ENCODE measurements at regions not wholly inside any gene's neighbourhood (a gene's known extent, or its start where the extent isn't known, plus 50 kb on each side); places are given as distances from the start of the nearest gene placed in this dataset.
"Not testable (repeated sequence)": the region's sequence is repeated elsewhere in the genome, so short reads cannot be mapped to it uniquely, and the experiment has no call there.

DNA sequence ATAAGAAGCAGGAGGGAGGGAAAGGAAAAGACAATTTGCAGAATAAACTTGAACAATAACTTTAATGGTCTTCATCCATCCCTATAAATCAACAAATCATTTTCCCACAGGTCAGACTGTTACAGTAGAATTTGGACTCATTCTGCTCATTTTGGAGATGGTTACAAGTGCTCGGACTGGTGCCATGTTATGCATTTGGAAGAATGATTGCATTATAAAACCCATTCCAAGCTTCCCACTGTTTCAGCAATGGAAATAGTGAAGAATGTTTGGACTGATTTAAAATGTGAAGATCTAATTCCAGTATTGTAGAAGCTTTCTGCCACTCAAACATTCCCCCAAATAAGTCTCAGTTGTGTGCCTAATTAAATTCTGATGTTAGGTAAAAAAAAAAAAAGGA is 99.7 kb upstream of the ZEB1 start:
- no peaks in the 10 kb centered on the region for H3K4me1 ChIP-seq (ENCODE audit: control insufficient read depth, insufficient read depth, low read length)
- H3K36me3 ChIP-seq (ENCODE audit: control insufficient read depth, insufficient read depth, low read length): no peaks in the 10 kb centered on the region
- H3K4me3 ChIP-seq (ENCODE audit: low read length): no peak overlapping the region
- H3K27me3 ChIP-seq (ENCODE audit: control insufficient read depth, insufficient read depth, low read length): no peaks in the 10 kb centered on the region
- H3K9ac ChIP-seq (ENCODE audit: low read length): no peak overlapping the region
- no peak overlapping the region for H3K27ac ChIP-seq (ENCODE audit: low read depth, low read length)

DNA sequence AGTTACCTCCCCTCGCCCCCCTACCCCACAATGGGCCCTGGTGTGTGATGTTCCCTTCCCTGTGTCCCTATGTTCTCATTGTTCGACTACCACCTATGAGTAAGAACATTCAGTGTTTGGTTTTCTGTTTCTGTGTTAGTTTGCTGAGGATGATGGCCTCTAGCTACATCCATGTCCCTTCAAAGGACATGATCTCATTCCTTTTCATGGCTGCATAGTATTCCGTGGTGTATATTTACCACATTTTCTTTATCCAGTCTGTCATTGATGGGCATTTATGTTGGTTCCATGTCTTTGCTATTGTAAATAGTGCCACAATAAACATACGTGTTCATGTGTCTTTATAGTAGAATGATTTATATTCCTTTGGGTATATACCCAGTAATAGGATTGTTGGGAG is 90.2 kb upstream of the ZEB1 start:
- H3K36me3 ChIP-seq (ENCODE audit: control insufficient read depth, insufficient read depth, low read length); H3K4me3 ChIP-seq (ENCODE audit: low read length); H3K4me1 ChIP-seq (ENCODE audit: control insufficient read depth, insufficient read depth, low read length); H3K27me3 ChIP-seq (ENCODE audit: control insufficient read depth, insufficient read depth, low read length); H3K9ac ChIP-seq (ENCODE audit: low read length); H3K27ac ChIP-seq (ENCODE audit: low read depth, low read length): not testable (repeated sequence)

DNA sequence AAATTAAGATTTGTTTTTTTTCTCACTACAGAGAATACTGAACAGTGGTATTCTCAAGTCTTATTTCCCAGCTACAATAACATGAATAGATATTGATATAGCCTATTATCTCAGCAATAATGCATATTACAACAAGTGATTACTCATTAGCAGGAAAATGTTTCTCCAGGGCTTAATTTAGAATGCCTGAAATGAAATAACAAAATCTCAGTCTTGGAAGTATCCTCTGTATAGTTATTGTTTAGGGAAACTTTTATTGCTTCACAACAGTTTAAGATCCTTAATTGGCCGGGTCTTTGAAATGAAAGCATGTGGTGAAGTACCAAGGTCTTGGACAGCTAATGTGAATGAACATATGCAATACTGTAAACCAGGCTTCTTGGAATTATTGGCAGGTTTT is 79.1 kb upstream of the ZEB1 start:
- no peaks in the 10 kb centered on the region for H3K36me3 ChIP-seq (ENCODE audit: control insufficient read depth, insufficient read depth, low read length)
- no peak overlapping the region for H3K4me3 ChIP-seq (ENCODE audit: low read length)
- H3K27me3 ChIP-seq (ENCODE audit: control insufficient read depth, insufficient read depth, low read length): no peaks in the 10 kb centered on the region
- H3K4me1 ChIP-seq (ENCODE audit: control insufficient read depth, insufficient read depth, low read length): no peaks in the 10 kb centered on the region
- H3K9ac ChIP-seq (ENCODE audit: low read length): no peak overlapping the region
- H3K27ac ChIP-seq (ENCODE audit: low read depth, low read length): no peak overlapping the region

- no peaks in the 10 kb centered on the region for H3K4me1 ChIP-seq (ENCODE audit: control insufficient read depth, insufficient read depth, low read length)
- H3K27ac ChIP-seq (ENCODE audit: low read depth, low read length): no peak overlapping the region
- no peak overlapping the region for H3K4me3 ChIP-seq (ENCODE audit: low read length)
- H3K9ac ChIP-seq (ENCODE audit: low read length): no peak overlapping the region
- H3K36me3 ChIP-seq (ENCODE audit: control insufficient read depth, insufficient read depth, low read length): no peaks in the 10 kb centered on the region
- H3K27me3 ChIP-seq (ENCODE audit: control insufficient read depth, insufficient read depth, low read length): no peaks in the 10 kb centered on the region
These were observed 76.1 kb upstream of the ZEB1 start for GRCh38 chr10:31242902-31243301.

GRCh38 chr10:31251118-31251517 is 67.9 kb upstream of the ZEB1 start:
- H3K27me3 ChIP-seq (ENCODE audit: control insufficient read depth, insufficient read depth, low read length); H3K27ac ChIP-seq (ENCODE audit: low read depth, low read length); H3K9ac ChIP-seq (ENCODE audit: low read length); H3K36me3 ChIP-seq (ENCODE audit: control insufficient read depth, insufficient read depth, low read length); H3K4me3 ChIP-seq (ENCODE audit: low read length); H3K4me1 ChIP-seq (ENCODE audit: control insufficient read depth, insufficient read depth, low read length): not testable (repeated sequence)

DNA sequence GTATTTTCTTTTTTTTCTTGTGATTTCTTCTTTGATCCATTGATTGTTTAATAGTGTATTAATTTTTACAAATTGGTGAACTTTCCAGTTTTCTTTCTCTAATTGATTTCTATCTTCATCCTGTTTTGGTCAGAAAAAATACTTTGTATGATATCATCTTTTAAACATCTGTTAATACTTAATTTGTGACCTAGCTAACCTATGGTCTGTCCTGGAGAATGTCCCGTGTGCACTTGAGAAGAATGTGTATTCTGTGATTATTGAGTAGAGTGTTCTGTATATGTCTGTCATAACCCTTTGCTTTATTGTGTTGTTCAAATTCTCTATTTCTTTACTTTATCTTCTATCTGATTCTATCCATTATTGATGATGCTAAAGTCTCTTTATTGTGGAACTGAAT is 65.8 kb upstream of the ZEB1 start:
- H3K27ac ChIP-seq (ENCODE audit: low read depth, low read length): no peak overlapping the region
- H3K36me3 ChIP-seq (ENCODE audit: control insufficient read depth, insufficient read depth, low read length): no peaks in the 10 kb centered on the region
- H3K4me1 ChIP-seq (ENCODE audit: control insufficient read depth, insufficient read depth, low read length): no peaks in the 10 kb centered on the region
- H3K27me3 ChIP-seq (ENCODE audit: control insufficient read depth, insufficient read depth, low read length): no peaks in the 10 kb centered on the region
- H3K4me3 ChIP-seq (ENCODE audit: low read length): no peak overlapping the region
- no peak overlapping the region for H3K9ac ChIP-seq (ENCODE audit: low read length)

- Histone ChIP-seq H3K4me3 (ENCODE audit: low read length) (no peak overlapping the region), H3K27me3 (ENCODE audit: control insufficient read depth, insufficient read depth, low read length) (no peaks in the 10 kb centered on the region), H3K36me3 (ENCODE audit: control insufficient read depth, insufficient read depth, low read length) (no peaks in the 10 kb centered on the region), H3K9ac (ENCODE audit: low read length) (no peak overlapping the region), H3K4me1 (ENCODE audit: control insufficient read depth, insufficient read depth, low read length) (peaks cover 9% of the 10 kb centered on the region), H3K27ac (ENCODE audit: low read depth, low read length) (no peak overlapping the region)
These were observed 57.3 kb upstream of the ZEB1 start for GRCh38 chr10:31261511-31262311.

DNA sequence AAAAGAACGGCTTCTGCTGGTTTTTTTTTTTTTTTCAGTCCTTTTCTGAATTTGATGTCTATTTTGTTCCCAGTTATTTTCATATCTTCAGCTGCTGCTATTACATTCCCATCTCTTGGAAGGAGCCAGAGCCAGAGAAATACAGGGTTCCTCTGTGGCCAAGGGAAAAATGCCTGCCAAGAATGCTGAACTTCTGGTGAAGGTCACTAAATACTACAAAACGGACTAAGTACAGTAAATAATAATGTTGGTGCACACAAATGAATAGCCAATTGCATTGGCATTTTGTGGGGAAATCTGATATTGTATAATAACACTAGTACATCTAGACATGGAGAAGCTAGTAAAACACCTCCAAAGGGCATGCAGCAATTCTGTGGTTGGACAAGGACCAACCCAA is 56.3 kb upstream of the ZEB1 start:
- peaks cover 9% of the 10 kb centered on the region for H3K4me1 ChIP-seq (ENCODE audit: control insufficient read depth, insufficient read depth, low read length)
- no peak overlapping the region for H3K9ac ChIP-seq (ENCODE audit: low read length)
- no peak overlapping the region for H3K4me3 ChIP-seq (ENCODE audit: low read length)
- H3K36me3 ChIP-seq (ENCODE audit: control insufficient read depth, insufficient read depth, low read length): no peaks in the 10 kb centered on the region
- H3K27me3 ChIP-seq (ENCODE audit: control insufficient read depth, insufficient read depth, low read length): no peaks in the 10 kb centered on the region
- peak overlapping the region; percentile 22 for H3K27ac ChIP-seq (ENCODE audit: low read depth, low read length)

DNA sequence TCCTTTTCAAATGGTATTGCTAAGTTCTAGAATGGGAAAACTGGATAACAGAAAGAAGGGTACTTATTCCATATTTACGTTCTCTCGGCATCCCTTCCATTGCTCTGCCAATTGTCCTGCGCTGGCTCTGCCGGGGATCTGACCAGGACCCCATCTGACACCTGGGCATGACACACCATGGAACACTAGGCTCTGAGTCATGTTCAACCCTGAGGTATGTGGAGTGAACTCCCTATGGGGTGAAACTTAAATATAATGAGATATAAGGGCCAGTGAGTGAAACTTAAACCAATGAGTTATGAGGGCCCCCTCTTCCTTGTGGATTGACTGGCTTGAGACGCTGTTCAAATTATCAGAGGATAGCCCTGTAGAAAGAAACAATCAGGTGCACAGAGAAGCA is 55.1 kb upstream of the ZEB1 start:
- no peaks in the 10 kb centered on the region for H3K36me3 ChIP-seq (ENCODE audit: control insufficient read depth, insufficient read depth, low read length)
- no peak overlapping the region for H3K4me3 ChIP-seq (ENCODE audit: low read length)
- H3K4me1 ChIP-seq (ENCODE audit: control insufficient read depth, insufficient read depth, low read length): peaks cover 9% of the 10 kb centered on the region
- H3K27ac ChIP-seq (ENCODE audit: low read depth, low read length): no peak overlapping the region
- H3K27me3 ChIP-seq (ENCODE audit: control insufficient read depth, insufficient read depth, low read length): no peaks in the 10 kb centered on the region
- no peak overlapping the region for H3K9ac ChIP-seq (ENCODE audit: low read length)

DNA sequence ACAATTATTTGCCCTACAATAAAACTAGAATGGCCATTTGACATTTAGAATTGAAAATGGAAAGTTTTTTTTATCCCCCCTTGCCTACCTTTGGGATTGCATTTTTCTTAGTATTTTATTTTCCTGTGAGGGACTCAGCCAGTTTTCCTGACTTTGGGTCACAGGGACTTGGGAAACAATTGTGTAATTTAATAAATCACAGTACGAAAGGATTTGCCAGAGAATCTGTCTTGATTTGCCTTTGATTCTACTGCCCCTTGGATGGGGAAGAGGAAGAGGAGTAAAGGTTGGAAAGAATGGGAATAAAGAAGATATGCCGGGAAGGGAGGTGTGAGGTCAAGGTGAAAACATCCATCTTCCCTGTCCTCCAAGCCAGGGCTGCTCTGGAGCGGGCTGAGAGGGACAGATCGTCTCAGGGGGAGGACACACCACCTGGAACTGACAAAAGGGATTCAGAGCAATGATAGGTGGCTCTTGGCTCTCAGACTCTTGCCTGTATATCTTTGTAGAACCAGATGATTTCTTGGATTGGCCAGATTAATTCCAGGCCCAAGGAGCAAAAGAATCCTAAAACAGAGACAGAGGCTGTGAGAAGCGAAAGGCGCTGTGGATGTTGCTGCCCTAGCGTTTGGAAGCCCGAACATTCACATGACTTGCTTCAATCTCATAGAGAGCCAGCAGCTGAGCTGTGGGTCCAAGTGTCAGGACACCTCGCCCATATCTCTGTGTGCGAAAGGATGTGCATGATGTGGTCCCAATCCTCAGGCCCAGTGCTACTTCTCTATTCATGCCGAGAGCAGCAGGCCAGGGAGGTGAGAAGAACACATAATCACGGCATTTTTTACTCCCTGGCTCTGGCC is 50.3 kb upstream of the ZEB1 start:
- H3K27ac ChIP-seq (ENCODE audit: low read depth, low read length): no peak overlapping the region
- no peaks in the 10 kb centered on the region for H3K4me1 ChIP-seq (ENCODE audit: control insufficient read depth, insufficient read depth, low read length)
- no peaks in the 10 kb centered on the region for H3K27me3 ChIP-seq (ENCODE audit: control insufficient read depth, insufficient read depth, low read length)
- H3K9ac ChIP-seq (ENCODE audit: low read length): no peak overlapping the region
- no peaks in the 10 kb centered on the region for H3K36me3 ChIP-seq (ENCODE audit: control insufficient read depth, insufficient read depth, low read length)
- no peak overlapping the region for H3K4me3 ChIP-seq (ENCODE audit: low read length)
